NB4 (cell line): ENCODE measurements at regions not wholly inside any gene's neighbourhood (a gene's known extent, or its start where the extent isn't known, plus 50 kb on each side); places are given as distances from the start of the nearest gene placed in this dataset.

ENCODE experiments used
- CTCF ChIP-seq: IDR thresholded peaks from one replicate; pipeline ENCODE4 v1.5.1; 2012; ENCODE audit warnings: low read depth, low read length
- POLR2A ChIP-seq: IDR thresholded peaks from 2 replicates; pipeline ENCODE4 v1.6.1; 2011; ENCODE audit warnings: mild to moderate bottlenecking; ENCODE audit not compliant: insufficient read length; ENCODE audit errors: extremely low read depth
- TF ChIP-seq, protein P1 (sequence below): IDR thresholded peaks from 2 replicates; pipeline ENCODE4 v1.6.1; 2011; ENCODE audit warnings: low read depth, low read length

DNA sequence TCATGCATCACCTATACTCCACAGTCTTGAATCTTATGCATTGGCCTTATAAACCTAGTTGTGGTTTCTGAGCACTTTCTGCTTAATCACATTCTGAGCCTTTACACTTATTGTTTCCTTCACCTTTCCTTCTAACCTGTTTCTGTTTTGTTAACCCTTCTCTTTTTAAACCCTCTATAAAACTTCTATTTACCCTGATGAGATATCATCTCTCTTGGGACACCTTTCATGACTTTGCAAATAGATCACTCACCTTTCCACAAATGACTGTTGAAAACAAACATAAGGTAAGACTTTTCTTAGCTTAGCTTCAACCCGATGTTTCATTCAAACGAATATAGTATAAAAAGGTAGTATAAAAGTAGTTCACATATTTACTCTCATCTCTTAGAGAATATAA lies 483.6 kb downstream of the FAM181B start:
- TF ChIP-seq CTCF (no peak), POLR2A (no peak)
- TF ChIP-seq, protein P1, sequence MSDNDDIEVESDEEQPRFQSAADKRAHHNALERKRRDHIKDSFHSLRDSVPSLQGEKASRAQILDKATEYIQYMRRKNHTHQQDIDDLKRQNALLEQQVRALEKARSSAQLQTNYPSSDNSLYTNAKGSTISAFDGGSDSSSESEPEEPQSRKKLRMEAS: no peak
